Type B pancreatic cell (in vitro differentiated cells): ENCODE measurements at regions not wholly inside any gene's neighbourhood (a gene's known extent, or its start where the extent isn't known, plus 50 kb on each side); places are given as distances from the start of the nearest gene placed in this dataset.

ENCODE experiments used
- DNase-seq: peaks from one replicate; pipeline ENCODE4 v3.0.0; 2021; ENCODE audit warnings: mixed read lengths; ENCODE audit not compliant: unreplicated experiment; ENCODE audit errors: extremely low spot score
- H3K27ac Mint-ChIP-seq: 2 replicates; pipeline ENCODE4 v1.8.0; 2021; ENCODE audit warnings: mild to moderate bottlenecking, mixed read lengths
- H3K27me3 Mint-ChIP-seq: 2 replicates; pipeline ENCODE4 v1.8.0; 2021; ENCODE audit warnings: mixed read lengths
- H3K36me3 Mint-ChIP-seq: 2 replicates; pipeline ENCODE4 v1.8.0; 2021; ENCODE audit warnings: mixed read lengths
- H3K4me1 Mint-ChIP-seq: one replicate; pipeline ENCODE4 v1.8.0; 2021; ENCODE audit warnings: mixed read lengths; ENCODE audit not compliant: unreplicated experiment
- H3K4me3 Mint-ChIP-seq: 2 replicates; pipeline ENCODE4 v1.8.0; 2021; ENCODE audit warnings: mild to moderate bottlenecking, mixed read lengths
- H3K9me3 Mint-ChIP-seq: 2 replicates; pipeline ENCODE4 v1.8.0; 2021; ENCODE audit warnings: mixed read lengths
- CTCF ChIP-seq: fragments of 200-600 bp; sonication (generic); conservative IDR thresholded peaks from 2 replicates; pipeline ENCODE4 v1.5.0; 2021; ENCODE audit warnings: antibody characterized with exemption, mild to moderate bottlenecking

GRCh38 chr3:191123231-191123630 is 75.8 kb upstream of the OSTN start:
- Mint-ChIP-seq H3K36me3 (no peaks in the 10 kb centered on the region), H3K9me3 (no peaks in the 10 kb centered on the region), H3K4me1 (peaks cover 4% of the 10 kb centered on the region), H3K27ac (no peak overlapping the region), H3K4me3 (no peak overlapping the region), H3K27me3 (no peaks in the 10 kb centered on the region)
- no peak for DNase-seq
- TF ChIP-seq CTCF: no peak

GRCh38 chr3:191120447-191121298 is 78.4 kb upstream of the OSTN start:
- no peaks in the 10 kb centered on the region for H3K9me3 Mint-ChIP-seq
- H3K36me3 Mint-ChIP-seq: no peaks in the 10 kb centered on the region
- peaks cover 4% of the 10 kb centered on the region for H3K4me1 Mint-ChIP-seq
- no peaks in the 10 kb centered on the region for H3K27me3 Mint-ChIP-seq
- no peak for TF ChIP-seq CTCF
- no peak overlapping the region for H3K27ac Mint-ChIP-seq
- H3K4me3 Mint-ChIP-seq: no peak overlapping the region
- DNase-seq: no peak

- no peak for DNase-seq
- Mint-ChIP-seq H3K4me3 (no peak overlapping the region), H3K4me1 (peaks cover 4% of the 10 kb centered on the region), H3K27me3 (no peaks in the 10 kb centered on the region), H3K27ac (no peak overlapping the region), H3K36me3 (no peaks in the 10 kb centered on the region), H3K9me3 (no peaks in the 10 kb centered on the region)
- no peak for TF ChIP-seq CTCF
Observed at GRCh38 chr3:191119415-191120295, 79.4 kb upstream of the OSTN start.

GRCh38 chr3:191111722-191112121 is 87.3 kb upstream of the OSTN start:
- Mint-ChIP-seq H3K4me3 (no peak overlapping the region), H3K27ac (no peak overlapping the region), H3K4me1 (no peaks in the 10 kb centered on the region), H3K27me3 (no peaks in the 10 kb centered on the region), H3K9me3 (no peaks in the 10 kb centered on the region), H3K36me3 (no peaks in the 10 kb centered on the region)
- DNase-seq: no peak
- no peak for TF ChIP-seq CTCF

- H3K4me3 Mint-ChIP-seq: no peak overlapping the region
- H3K27ac Mint-ChIP-seq: no peak overlapping the region
- H3K27me3 Mint-ChIP-seq: no peaks in the 10 kb centered on the region
- TF ChIP-seq CTCF: no peak
- no peaks in the 10 kb centered on the region for H3K36me3 Mint-ChIP-seq
- H3K4me1 Mint-ChIP-seq: no peaks in the 10 kb centered on the region
- DNase-seq: no peak
- H3K9me3 Mint-ChIP-seq: no peaks in the 10 kb centered on the region
Observed at GRCh38 chr3:191105418-191105817, 93.6 kb upstream of the OSTN start.
